NCI-H1092 treated with DMSO at 0.1 percent for 48 hours (cell line): ENCODE measurements at regions not wholly inside any gene's neighbourhood (a gene's known extent, or its start where the extent isn't known, plus 50 kb on each side); places are given as distances from the start of the nearest gene placed in this dataset.
"Not testable (repeated sequence)": the region's sequence is repeated elsewhere in the genome, so short reads cannot be mapped to it uniquely, and the experiment has no call there.

Experiments
- DNase-seq: peaks from one replicate; lab custom pipeline; 2025; lab: John Stamatoyannopoulos, UW

- no peak for DNase-seq
Measured at GRCh38 chrX:1700757-1701156, 85.9 kb downstream of the ASMT start.

- DNase-seq = not testable (repeated sequence)
Measured at GRCh38 chrX:1701396-1701901, 86.6 kb downstream of the ASMT start.

GRCh38 chrX:1702142-1702541 is 87.3 kb downstream of the ASMT start:
- not testable (repeated sequence) for DNase-seq

GRCh38 chrX:1702557-1702956 is 87.7 kb downstream of the ASMT start:
- not testable (repeated sequence) for DNase-seq

- not testable (repeated sequence) for DNase-seq
Measured at GRCh38 chrX:1709277-1709676, 94.4 kb downstream of the ASMT start.

- no peak for DNase-seq
Measured at GRCh38 chrX:1713296-1713695, 98.4 kb downstream of the ASMT start.

GRCh38 chrX:1717373-1717772 is 102.5 kb downstream of the ASMT start:
- no peak for DNase-seq

- no peak for DNase-seq
Measured at GRCh38 chrX:1719270-1719669, 104.4 kb downstream of the ASMT start.

- no peak for DNase-seq
Measured at GRCh38 chrX:1720836-1721235, 106.0 kb downstream of the ASMT start.

GRCh38 chrX:1725472-1725871 is 110.6 kb downstream of the ASMT start:
- no peak for DNase-seq

GRCh38 chrX:1727531-1728027 is 112.7 kb downstream of the ASMT start:
- no peak for DNase-seq

GRCh38 chrX:1734806-1735205 is 119.9 kb downstream of the ASMT start:
- DNase-seq = no peak

GRCh38 chrX:1741816-1742394 is 127.0 kb downstream of the ASMT start:
- DNase-seq = no peak

- no peak for DNase-seq
Measured at GRCh38 chrX:1743105-1743504, 128.2 kb downstream of the ASMT start.

- DNase-seq = no peak
Measured at GRCh38 chrX:1743663-1744062, 128.8 kb downstream of the ASMT start.

- DNase-seq = no peak
Measured at GRCh38 chrX:1748408-1748807, 133.5 kb downstream of the ASMT start.

- DNase-seq = no peak
Measured at GRCh38 chrX:1749499-1749898, 134.6 kb downstream of the ASMT start.

GRCh38 chrX:1750267-1750666 is 135.4 kb downstream of the ASMT start:
- DNase-seq = no peak

GRCh38 chrX:1751781-1752180 is 136.9 kb downstream of the ASMT start:
- no peak for DNase-seq

- not testable (repeated sequence) for DNase-seq
Measured at GRCh38 chrX:1752799-1753198, 137.9 kb downstream of the ASMT start.

- DNase-seq = no peak
Measured at GRCh38 chrX:1754077-1754476, 139.2 kb downstream of the ASMT start.

- DNase-seq = no peak
Measured at GRCh38 chrX:1763294-1763693, 148.4 kb downstream of the ASMT start.

GRCh38 chrX:1764883-1765364 is 150.1 kb downstream of the ASMT start:
- not testable (repeated sequence) for DNase-seq

GRCh38 chrX:1767026-1767425 is 152.2 kb downstream of the ASMT start:
- DNase-seq = peak; percentile 47
